NCI-H748 treated with DMSO at 0.1 percent for 48 hours (cell line): ENCODE measurements at regions not wholly inside any gene's neighbourhood (a gene's known extent, or its start where the extent isn't known, plus 50 kb on each side); places are given as distances from the start of the nearest gene placed in this dataset.
A peak's percentile ranks its signal among the peaks of the same experiment; 100 is the strongest.

Experiments
- DNase-seq: peaks from one replicate; lab custom pipeline; 2025; lab: John Stamatoyannopoulos, UW

GRCh38 chr5:108649646-108650045 lies 98.1 kb upstream of the FER start:
- no peak for DNase-seq

GRCh38 chr5:108649106-108649505 lies 98.6 kb upstream of the FER start:
- DNase-seq = no peak

GRCh38 chr5:108642170-108642906 lies 105.4 kb upstream of the FER start:
- peak; percentile 27 for DNase-seq

- no peak for DNase-seq
Measured at GRCh38 chr5:108641596-108641995, 106.1 kb upstream of the FER start.

- no peak for DNase-seq
Measured at GRCh38 chr5:108639366-108639765, 108.3 kb upstream of the FER start.

GRCh38 chr5:108638021-108638420 lies 109.7 kb upstream of the FER start:
- DNase-seq = no peak

- no peak for DNase-seq
Measured at GRCh38 chr5:108637134-108637533, 110.6 kb upstream of the FER start.

- DNase-seq = no peak
Measured at GRCh38 chr5:108636135-108636853, 111.4 kb upstream of the FER start.

GRCh38 chr5:108634617-108635288 lies 112.9 kb upstream of the FER start:
- no peak for DNase-seq

- no peak for DNase-seq
Measured at GRCh38 chr5:108634010-108634616, 113.6 kb upstream of the FER start.

GRCh38 chr5:108629779-108630528 lies 117.7 kb upstream of the FER start:
- DNase-seq = no peak

GRCh38 chr5:108625654-108626053 lies 122.0 kb upstream of the FER start:
- no peak for DNase-seq

- DNase-seq = no peak
Measured at GRCh38 chr5:108623826-108624225, 123.9 kb upstream of the FER start.

GRCh38 chr5:108620516-108620915 lies 127.2 kb upstream of the FER start:
- DNase-seq = no peak

GRCh38 chr5:108619815-108620214 lies 127.9 kb upstream of the FER start:
- no peak for DNase-seq

GRCh38 chr5:108617467-108618435 lies 129.9 kb upstream of the FER start:
- no peak for DNase-seq

- DNase-seq = no peak
Measured at GRCh38 chr5:108615216-108615615, 132.5 kb upstream of the FER start.

GRCh38 chr5:108607421-108607820 lies 140.3 kb upstream of the FER start:
- no peak for DNase-seq

GRCh38 chr5:108606185-108606584 lies 141.5 kb upstream of the FER start:
- no peak for DNase-seq

- DNase-seq = no peak
Measured at GRCh38 chr5:108602830-108603229, 144.9 kb upstream of the FER start.

GRCh38 chr5:108590799-108591198 lies 156.9 kb upstream of the FER start:
- DNase-seq = no peak
